SU-DHL-6 (cell line): ENCODE measurements at regions not wholly inside any gene's neighbourhood (a gene's known extent, or its start where the extent isn't known, plus 50 kb on each side); places are given as distances from the start of the nearest gene placed in this dataset.

Source experiments
- EZH2phosphoT487 ChIP-seq: fragments of 200-600 bp; sonication (generic), shearing (Covaris generic); conservative IDR thresholded peaks from 2 replicates; pipeline ENCODE4 v1.6.1; 2018; ENCODE audit warnings: mild to moderate bottlenecking, antibody characterized with exemption, low read length, moderate library complexity, mixed read lengths
- TF ChIP-seq, protein P1 (sequence below): fragments of 200-600 bp; sonication (generic); IDR thresholded peaks from one replicate; pipeline ENCODE4 v1.5.1; 2017; ENCODE audit warnings: antibody characterized with exemption, mild to moderate bottlenecking, low read length, moderate library complexity; ENCODE audit not compliant: insufficient read depth, poor library complexity, severe bottlenecking

DNA sequence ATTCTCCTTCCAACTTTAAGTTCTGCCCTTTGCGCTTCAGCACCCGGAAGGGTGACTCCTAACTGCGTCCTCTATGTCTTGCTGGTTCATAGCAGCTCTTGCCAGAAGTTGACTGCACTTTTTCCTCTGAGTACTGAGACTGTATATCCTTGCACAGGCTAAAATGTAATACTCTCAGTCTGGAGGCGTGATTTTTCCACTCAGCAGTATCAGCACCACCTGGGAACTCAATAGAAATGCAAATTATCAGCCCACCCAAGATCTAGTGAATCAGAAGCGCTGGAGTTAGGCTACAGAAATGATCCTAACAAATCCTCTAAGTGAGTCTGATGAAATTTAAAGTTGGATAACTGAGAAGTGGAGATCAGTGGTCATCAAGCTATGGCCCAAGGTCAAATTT lies 1611.9 kb upstream of the SLC10A2 start:
- TF ChIP-seq, protein P1, sequence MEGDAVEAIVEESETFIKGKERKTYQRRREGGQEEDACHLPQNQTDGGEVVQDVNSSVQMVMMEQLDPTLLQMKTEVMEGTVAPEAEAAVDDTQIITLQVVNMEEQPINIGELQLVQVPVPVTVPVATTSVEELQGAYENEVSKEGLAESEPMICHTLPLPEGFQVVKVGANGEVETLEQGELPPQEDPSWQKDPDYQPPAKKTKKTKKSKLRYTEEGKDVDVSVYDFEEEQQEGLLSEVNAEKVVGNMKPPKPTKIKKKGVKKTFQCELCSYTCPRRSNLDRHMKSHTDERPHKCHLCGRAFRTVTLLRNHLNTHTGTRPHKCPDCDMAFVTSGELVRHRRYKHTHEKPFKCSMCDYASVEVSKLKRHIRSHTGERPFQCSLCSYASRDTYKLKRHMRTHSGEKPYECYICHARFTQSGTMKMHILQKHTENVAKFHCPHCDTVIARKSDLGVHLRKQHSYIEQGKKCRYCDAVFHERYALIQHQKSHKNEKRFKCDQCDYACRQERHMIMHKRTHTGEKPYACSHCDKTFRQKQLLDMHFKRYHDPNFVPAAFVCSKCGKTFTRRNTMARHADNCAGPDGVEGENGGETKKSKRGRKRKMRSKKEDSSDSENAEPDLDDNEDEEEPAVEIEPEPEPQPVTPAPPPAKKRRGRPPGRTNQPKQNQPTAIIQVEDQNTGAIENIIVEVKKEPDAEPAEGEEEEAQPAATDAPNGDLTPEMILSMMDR, result no peak
- TF ChIP-seq EZH2phosphoT487, result no peak
